Hepatocyte (in vitro differentiated cells): ENCODE measurements at regions not wholly inside any gene's neighbourhood (a gene's known extent, or its start where the extent isn't known, plus 50 kb on each side); places are given as distances from the start of the nearest gene placed in this dataset.

Source experiments
- EZH2 ChIP-seq: fragments of 200-600 bp; sonication (generic); IDR thresholded peaks from 2 replicates; pipeline ENCODE4 v1.6.1; 2016; ENCODE audit warnings: antibody characterized with exemption, mild to moderate bottlenecking, borderline replicate concordance
- EZH2phosphoT487 ChIP-seq: fragments of 200-600 bp; sonication (generic); IDR thresholded peaks from one replicate; pipeline ENCODE4 v1.6.1; 2018; ENCODE audit warnings: antibody characterized with exemption, mild to moderate bottlenecking, low read depth, moderate library complexity; ENCODE audit not compliant: unreplicated experiment, severe bottlenecking
- TF ChIP-seq, protein P1 (sequence below): fragments of 200-600 bp; sonication (generic); IDR thresholded peaks from 2 replicates; pipeline ENCODE4 v1.5.1; 2016; ENCODE audit warnings: antibody characterized with exemption, mild to moderate bottlenecking; ENCODE audit not compliant: poor library complexity

GRCh38 chrX:42176789-42177188 is 253.4 kb upstream of the CASK start:
- TF ChIP-seq, protein P1, sequence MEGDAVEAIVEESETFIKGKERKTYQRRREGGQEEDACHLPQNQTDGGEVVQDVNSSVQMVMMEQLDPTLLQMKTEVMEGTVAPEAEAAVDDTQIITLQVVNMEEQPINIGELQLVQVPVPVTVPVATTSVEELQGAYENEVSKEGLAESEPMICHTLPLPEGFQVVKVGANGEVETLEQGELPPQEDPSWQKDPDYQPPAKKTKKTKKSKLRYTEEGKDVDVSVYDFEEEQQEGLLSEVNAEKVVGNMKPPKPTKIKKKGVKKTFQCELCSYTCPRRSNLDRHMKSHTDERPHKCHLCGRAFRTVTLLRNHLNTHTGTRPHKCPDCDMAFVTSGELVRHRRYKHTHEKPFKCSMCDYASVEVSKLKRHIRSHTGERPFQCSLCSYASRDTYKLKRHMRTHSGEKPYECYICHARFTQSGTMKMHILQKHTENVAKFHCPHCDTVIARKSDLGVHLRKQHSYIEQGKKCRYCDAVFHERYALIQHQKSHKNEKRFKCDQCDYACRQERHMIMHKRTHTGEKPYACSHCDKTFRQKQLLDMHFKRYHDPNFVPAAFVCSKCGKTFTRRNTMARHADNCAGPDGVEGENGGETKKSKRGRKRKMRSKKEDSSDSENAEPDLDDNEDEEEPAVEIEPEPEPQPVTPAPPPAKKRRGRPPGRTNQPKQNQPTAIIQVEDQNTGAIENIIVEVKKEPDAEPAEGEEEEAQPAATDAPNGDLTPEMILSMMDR: no peak
- TF ChIP-seq EZH2: no peak
- no peak for TF ChIP-seq EZH2phosphoT487
